ENCODE measurements at regions not wholly inside any gene's neighbourhood (a gene's known extent, or its start where the extent isn't known, plus 50 kb on each side); places are given as distances from the start of the nearest gene placed in this dataset.

DNA sequence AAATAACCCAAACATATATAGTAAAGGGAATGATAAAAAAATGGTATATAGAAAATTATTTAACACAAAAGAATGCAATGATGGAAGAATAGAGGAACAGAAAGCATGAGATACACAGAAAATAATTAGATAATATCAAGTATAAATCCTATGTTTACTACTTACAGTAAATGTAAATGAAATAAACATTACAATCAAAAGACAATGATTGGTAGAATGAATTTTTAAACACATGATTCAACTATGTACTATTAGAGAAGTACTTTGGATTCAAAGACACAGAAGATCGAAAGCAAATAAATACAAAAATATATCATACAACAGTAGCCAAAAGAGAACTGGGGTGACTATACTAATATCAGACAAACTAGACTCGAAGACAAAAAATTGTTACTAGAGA is 97.6 kb upstream of the PARD3B start:
- TF ChIP-seq POLR2A (IDR thresholded peaks at IDR 0.05; ENCODE audit: low read length), result no peak
- TF ChIP-seq, protein P1, sequence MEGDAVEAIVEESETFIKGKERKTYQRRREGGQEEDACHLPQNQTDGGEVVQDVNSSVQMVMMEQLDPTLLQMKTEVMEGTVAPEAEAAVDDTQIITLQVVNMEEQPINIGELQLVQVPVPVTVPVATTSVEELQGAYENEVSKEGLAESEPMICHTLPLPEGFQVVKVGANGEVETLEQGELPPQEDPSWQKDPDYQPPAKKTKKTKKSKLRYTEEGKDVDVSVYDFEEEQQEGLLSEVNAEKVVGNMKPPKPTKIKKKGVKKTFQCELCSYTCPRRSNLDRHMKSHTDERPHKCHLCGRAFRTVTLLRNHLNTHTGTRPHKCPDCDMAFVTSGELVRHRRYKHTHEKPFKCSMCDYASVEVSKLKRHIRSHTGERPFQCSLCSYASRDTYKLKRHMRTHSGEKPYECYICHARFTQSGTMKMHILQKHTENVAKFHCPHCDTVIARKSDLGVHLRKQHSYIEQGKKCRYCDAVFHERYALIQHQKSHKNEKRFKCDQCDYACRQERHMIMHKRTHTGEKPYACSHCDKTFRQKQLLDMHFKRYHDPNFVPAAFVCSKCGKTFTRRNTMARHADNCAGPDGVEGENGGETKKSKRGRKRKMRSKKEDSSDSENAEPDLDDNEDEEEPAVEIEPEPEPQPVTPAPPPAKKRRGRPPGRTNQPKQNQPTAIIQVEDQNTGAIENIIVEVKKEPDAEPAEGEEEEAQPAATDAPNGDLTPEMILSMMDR (IDR thresholded peaks at IDR 0.05), result no peak
- TF ChIP-seq, protein P2, sequence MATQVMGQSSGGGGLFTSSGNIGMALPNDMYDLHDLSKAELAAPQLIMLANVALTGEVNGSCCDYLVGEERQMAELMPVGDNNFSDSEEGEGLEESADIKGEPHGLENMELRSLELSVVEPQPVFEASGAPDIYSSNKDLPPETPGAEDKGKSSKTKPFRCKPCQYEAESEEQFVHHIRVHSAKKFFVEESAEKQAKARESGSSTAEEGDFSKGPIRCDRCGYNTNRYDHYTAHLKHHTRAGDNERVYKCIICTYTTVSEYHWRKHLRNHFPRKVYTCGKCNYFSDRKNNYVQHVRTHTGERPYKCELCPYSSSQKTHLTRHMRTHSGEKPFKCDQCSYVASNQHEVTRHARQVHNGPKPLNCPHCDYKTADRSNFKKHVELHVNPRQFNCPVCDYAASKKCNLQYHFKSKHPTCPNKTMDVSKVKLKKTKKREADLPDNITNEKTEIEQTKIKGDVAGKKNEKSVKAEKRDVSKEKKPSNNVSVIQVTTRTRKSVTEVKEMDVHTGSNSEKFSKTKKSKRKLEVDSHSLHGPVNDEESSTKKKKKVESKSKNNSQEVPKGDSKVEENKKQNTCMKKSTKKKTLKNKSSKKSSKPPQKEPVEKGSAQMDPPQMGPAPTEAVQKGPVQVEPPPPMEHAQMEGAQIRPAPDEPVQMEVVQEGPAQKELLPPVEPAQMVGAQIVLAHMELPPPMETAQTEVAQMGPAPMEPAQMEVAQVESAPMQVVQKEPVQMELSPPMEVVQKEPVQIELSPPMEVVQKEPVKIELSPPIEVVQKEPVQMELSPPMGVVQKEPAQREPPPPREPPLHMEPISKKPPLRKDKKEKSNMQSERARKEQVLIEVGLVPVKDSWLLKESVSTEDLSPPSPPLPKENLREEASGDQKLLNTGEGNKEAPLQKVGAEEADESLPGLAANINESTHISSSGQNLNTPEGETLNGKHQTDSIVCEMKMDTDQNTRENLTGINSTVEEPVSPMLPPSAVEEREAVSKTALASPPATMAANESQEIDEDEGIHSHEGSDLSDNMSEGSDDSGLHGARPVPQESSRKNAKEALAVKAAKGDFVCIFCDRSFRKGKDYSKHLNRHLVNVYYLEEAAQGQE (IDR thresholded peaks at IDR 0.05), result no peak
- no peak for TF ChIP-seq SMC3 (IDR thresholded peaks at IDR 0.05)
- no peak for TF ChIP-seq PHF8 (IDR thresholded peaks at IDR 0.05; ENCODE audit: borderline replicate concordance, low read depth)
- TF ChIP-seq EP300 (IDR thresholded peaks at IDR 0.05), result no peak
- TF ChIP-seq, protein P3, sequence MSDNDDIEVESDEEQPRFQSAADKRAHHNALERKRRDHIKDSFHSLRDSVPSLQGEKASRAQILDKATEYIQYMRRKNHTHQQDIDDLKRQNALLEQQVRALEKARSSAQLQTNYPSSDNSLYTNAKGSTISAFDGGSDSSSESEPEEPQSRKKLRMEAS (IDR thresholded peaks at IDR 0.05), result no peak
- TF ChIP-seq EHMT2 (IDR thresholded peaks at IDR 0.05; ENCODE audit: low read depth), result no peak
- TF ChIP-seq CBX2 (IDR thresholded peaks at IDR 0.05; ENCODE audit: borderline replicate concordance, low read depth), result no peak
- no peak for TF ChIP-seq RNF2 (IDR thresholded peaks at IDR 0.05; ENCODE audit: borderline replicate concordance, low read depth)
- TF ChIP-seq CHD4 (IDR thresholded peaks at IDR 0.05; ENCODE audit: borderline replicate concordance), result no peak
- no peak for TF ChIP-seq SREBF2 (IDR thresholded peaks at IDR 0.05)
- TF ChIP-seq, protein P4, sequence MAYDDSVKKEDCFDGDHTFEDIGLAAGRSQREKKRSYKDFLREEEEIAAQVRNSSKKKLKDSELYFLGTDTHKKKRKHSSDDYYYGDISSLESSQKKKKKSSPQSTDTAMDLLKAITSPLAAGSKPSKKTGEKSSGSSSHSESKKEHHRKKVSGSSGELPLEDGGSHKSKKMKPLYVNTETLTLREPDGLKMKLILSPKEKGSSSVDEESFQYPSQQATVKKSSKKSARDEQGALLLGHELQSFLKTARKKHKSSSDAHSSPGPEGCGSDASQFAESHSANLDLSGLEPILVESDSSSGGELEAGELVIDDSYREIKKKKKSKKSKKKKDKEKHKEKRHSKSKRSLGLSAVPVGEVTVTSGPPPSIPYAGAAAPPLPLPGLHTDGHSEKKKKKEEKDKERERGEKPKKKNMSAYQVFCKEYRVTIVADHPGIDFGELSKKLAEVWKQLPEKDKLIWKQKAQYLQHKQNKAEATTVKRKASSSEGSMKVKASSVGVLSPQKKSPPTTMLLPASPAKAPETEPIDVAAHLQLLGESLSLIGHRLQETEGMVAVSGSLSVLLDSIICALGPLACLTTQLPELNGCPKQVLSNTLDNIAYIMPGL (CRISPR knock-in tag; IDR thresholded peaks at IDR 0.05; ENCODE audit: borderline replicate concordance), result no peak
